Body of pancreas (tissue), 4 donors: ENCODE measurements at regions not wholly inside any gene's neighbourhood (a gene's known extent, or its start where the extent isn't known, plus 50 kb on each side); places are given as distances from the start of the nearest gene placed in this dataset.

Source experiments
- POLR2A ChIP-seq, 3 donors: fragments of 450-650 bp; IDR thresholded peaks; one replicate each; pipeline ENCODE4 v1.6.1; 2016; ENCODE audit warnings: antibody characterized with exemption in 3 of 3, mild to moderate bottlenecking in 2 of 3
- TF ChIP-seq, protein P1 (sequence below), 7 experiments: fragments of 450-650 bp in 4 of 7; fragments of 200-600 bp in 3 of 7; sonication (generic) in 3 of 7; IDR thresholded peaks; one replicate each; pipeline ENCODE4 v1.5.1; 2016 to 2019; ENCODE audit warnings: antibody characterized with exemption in 7 of 7

DNA sequence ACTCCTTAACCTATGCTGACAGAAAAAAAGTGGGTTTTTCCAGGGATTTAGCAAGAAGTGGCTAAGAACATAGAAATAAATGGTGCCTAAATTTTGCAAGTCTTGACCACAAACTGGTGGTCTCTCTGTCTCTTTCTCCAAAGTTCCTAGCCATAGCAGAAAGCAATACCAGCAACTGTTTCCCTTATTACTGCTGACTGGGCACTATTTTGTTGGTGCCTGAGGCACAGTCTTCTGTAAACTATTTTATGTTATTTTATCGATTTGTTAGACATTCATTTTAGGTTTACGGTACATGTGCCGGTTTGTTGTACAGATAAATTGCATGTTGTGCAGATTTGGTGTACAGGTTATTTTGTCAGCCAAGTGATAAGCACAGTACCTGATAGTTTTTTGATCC lies 234.6 kb upstream of the TECRL start:
- TF ChIP-seq, protein P1, sequence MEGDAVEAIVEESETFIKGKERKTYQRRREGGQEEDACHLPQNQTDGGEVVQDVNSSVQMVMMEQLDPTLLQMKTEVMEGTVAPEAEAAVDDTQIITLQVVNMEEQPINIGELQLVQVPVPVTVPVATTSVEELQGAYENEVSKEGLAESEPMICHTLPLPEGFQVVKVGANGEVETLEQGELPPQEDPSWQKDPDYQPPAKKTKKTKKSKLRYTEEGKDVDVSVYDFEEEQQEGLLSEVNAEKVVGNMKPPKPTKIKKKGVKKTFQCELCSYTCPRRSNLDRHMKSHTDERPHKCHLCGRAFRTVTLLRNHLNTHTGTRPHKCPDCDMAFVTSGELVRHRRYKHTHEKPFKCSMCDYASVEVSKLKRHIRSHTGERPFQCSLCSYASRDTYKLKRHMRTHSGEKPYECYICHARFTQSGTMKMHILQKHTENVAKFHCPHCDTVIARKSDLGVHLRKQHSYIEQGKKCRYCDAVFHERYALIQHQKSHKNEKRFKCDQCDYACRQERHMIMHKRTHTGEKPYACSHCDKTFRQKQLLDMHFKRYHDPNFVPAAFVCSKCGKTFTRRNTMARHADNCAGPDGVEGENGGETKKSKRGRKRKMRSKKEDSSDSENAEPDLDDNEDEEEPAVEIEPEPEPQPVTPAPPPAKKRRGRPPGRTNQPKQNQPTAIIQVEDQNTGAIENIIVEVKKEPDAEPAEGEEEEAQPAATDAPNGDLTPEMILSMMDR (IDR thresholded peaks at IDR 0.05) = no peak
- TF ChIP-seq POLR2A (IDR thresholded peaks at IDR 0.05) = no peak
